ENCODE measurements at regions not wholly inside any gene's neighbourhood (a gene's known extent, or its start where the extent isn't known, plus 50 kb on each side); places are given as distances from the start of the nearest gene placed in this dataset.

- TF ChIP-seq CTCF (IDR thresholded peaks at IDR 0.05; ENCODE audit: unreplicated experiment): no peak
- Mint-ChIP-seq H3K4me1 (ENCODE audit: low read depth) (no peaks in the 10 kb centered on the region), H3K4me3 (ENCODE audit: low read depth) (no peak overlapping the region), H3K27ac (no peak overlapping the region), H3K27me3 (peaks cover 9% of the 10 kb centered on the region), H3K9me3 (ENCODE audit: low read depth) (no peaks in the 10 kb centered on the region), H3K36me3 (ENCODE audit: insufficient read depth) (no peaks in the 10 kb centered on the region)
- no peak for DNase-seq (ENCODE audit: low spot score, unreplicated experiment)
Observed at GRCh38 chr18:77959248-77959647, 709.6 kb downstream of the GALR1 start.

DNA sequence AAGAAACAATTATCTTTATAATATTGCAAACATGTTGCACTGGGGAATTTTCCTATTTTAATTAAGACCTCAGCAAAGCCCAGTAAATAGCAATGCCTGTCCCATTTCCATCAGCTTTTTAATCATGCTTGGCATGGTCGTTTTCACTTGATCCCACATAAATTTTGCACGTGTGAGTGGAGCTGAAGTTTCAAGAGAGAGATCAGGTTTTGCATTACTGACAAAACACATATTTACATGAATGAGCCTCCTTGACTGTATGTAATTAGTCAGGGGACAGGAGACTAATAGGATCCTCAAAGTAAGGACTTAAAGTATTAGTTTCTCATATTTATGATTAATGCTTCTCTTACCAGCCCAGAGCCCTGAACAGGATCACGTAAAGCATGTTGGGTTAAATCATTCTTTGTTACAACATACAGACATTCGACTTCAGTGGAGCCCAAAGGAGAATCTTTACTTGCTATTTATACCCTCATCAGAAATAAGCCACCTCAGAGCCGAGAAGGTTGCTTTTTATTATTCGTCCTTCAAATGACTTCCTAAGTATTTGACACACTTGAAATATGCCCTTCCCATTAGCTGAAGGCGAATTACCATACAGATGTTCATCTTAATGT is 711.3 kb downstream of the GALR1 start:
- Mint-ChIP-seq H3K27me3 (peaks cover 4% of the 10 kb centered on the region), H3K4me1 (ENCODE audit: low read depth) (no peaks in the 10 kb centered on the region), H3K9me3 (ENCODE audit: low read depth) (no peaks in the 10 kb centered on the region), H3K36me3 (ENCODE audit: insufficient read depth) (no peaks in the 10 kb centered on the region), H3K27ac (no peak overlapping the region), H3K4me3 (ENCODE audit: low read depth) (no peak overlapping the region)
- no peak for DNase-seq (ENCODE audit: low spot score, unreplicated experiment)
- no peak for TF ChIP-seq CTCF (IDR thresholded peaks at IDR 0.05; ENCODE audit: unreplicated experiment)

- Mint-ChIP-seq H3K9me3 (ENCODE audit: low read depth) (no peaks in the 10 kb centered on the region), H3K27ac (no peak overlapping the region), H3K4me1 (ENCODE audit: low read depth) (no peaks in the 10 kb centered on the region), H3K4me3 (ENCODE audit: low read depth) (no peak overlapping the region), H3K36me3 (ENCODE audit: insufficient read depth) (no peaks in the 10 kb centered on the region), H3K27me3 (peaks cover 18% of the 10 kb centered on the region)
- TF ChIP-seq CTCF (IDR thresholded peaks at IDR 0.05; ENCODE audit: unreplicated experiment): no peak
- no peak for DNase-seq (ENCODE audit: low spot score, unreplicated experiment)
Observed at GRCh38 chr18:77967071-77967470, 717.4 kb downstream of the GALR1 start.

- Mint-ChIP-seq H3K36me3 (ENCODE audit: insufficient read depth) (no peaks in the 10 kb centered on the region), H3K27ac (no peak overlapping the region), H3K4me3 (ENCODE audit: low read depth) (no peak overlapping the region), H3K27me3 (peaks cover 18% of the 10 kb centered on the region), H3K4me1 (ENCODE audit: low read depth) (no peaks in the 10 kb centered on the region), H3K9me3 (ENCODE audit: low read depth) (no peaks in the 10 kb centered on the region)
- TF ChIP-seq CTCF (IDR thresholded peaks at IDR 0.05; ENCODE audit: unreplicated experiment): no peak
- DNase-seq (ENCODE audit: low spot score, unreplicated experiment): no peak
Observed at GRCh38 chr18:77967791-77968190, 718.1 kb downstream of the GALR1 start.

- DNase-seq (ENCODE audit: low spot score, unreplicated experiment): no peak
- TF ChIP-seq CTCF (IDR thresholded peaks at IDR 0.05; ENCODE audit: unreplicated experiment): no peak
- Mint-ChIP-seq H3K4me1 (ENCODE audit: low read depth) (no peaks in the 10 kb centered on the region), H3K27ac (no peak overlapping the region), H3K36me3 (ENCODE audit: insufficient read depth) (no peaks in the 10 kb centered on the region), H3K4me3 (ENCODE audit: low read depth) (no peak overlapping the region), H3K27me3 (peaks cover 14% of the 10 kb centered on the region), H3K9me3 (ENCODE audit: low read depth) (no peaks in the 10 kb centered on the region)
Observed at GRCh38 chr18:77969972-77970371, 720.3 kb downstream of the GALR1 start.
